Mesenchymal stem cell (in vitro differentiated cells and primary cell): ENCODE measurements at regions not wholly inside any gene's neighbourhood (a gene's known extent, or its start where the extent isn't known, plus 50 kb on each side); places are given as distances from the start of the nearest gene placed in this dataset.
A peak's percentile ranks its signal among the peaks of the same experiment; 100 is the strongest.

Experiments
- DNase-seq: peaks from one replicate; pipeline ENCODE4 v3.0.0-alpha.2; 2013
- H2AFZ ChIP-seq: one replicate; pipeline ENCODE4 v1.6.1; 2013; ENCODE audit warnings: low read depth, mild to moderate bottlenecking, control low read depth, inconsistent platforms, low read length, moderate library complexity
- H2AK5ac ChIP-seq: 2 replicates; pipeline ENCODE4 v1.6.1; 2013; ENCODE audit warnings: low read length, moderate library complexity, mild to moderate bottlenecking, inconsistent platforms; ENCODE audit not compliant: severe bottlenecking
- H2BK120ac ChIP-seq: one replicate; pipeline ENCODE4 v1.6.1; 2013; ENCODE audit warnings: low read depth, mild to moderate bottlenecking, inconsistent platforms, low read length, moderate library complexity
- H2BK12ac ChIP-seq, 2 experiments: one replicate each; pipeline ENCODE4 v1.6.1; 2013; ENCODE audit warnings: inconsistent platforms in 2 of 2, low read length in 2 of 2, mild to moderate bottlenecking in 2 of 2, moderate library complexity in 2 of 2, control low read depth in 1 of 2
- H2BK15ac ChIP-seq: one replicate; pipeline ENCODE4 v1.6.1; 2013; ENCODE audit warnings: mild to moderate bottlenecking, low read depth, inconsistent platforms; ENCODE audit not compliant: poor library complexity, severe bottlenecking
- H2BK5ac ChIP-seq: 2 replicates; pipeline ENCODE4 v1.6.1; 2013; ENCODE audit warnings: low read depth, mild to moderate bottlenecking, low read length, control low read depth, inconsistent platforms; ENCODE audit not compliant: poor library complexity, severe bottlenecking
- H3K14ac ChIP-seq, 2 experiments: one replicate each; pipeline ENCODE4 v1.6.1; 2013; ENCODE audit warnings: inconsistent platforms in 2 of 2, low read length in 2 of 2, control low read depth in 1 of 2, mild to moderate bottlenecking in 1 of 2, moderate library complexity in 1 of 2
- H3K18ac ChIP-seq, 2 experiments: one replicate each; pipeline ENCODE4 v1.6.1; 2013; ENCODE audit warnings: inconsistent platforms in 2 of 2, low read length in 2 of 2, control low read depth in 1 of 2, low read depth in 1 of 2, mild to moderate bottlenecking in 1 of 2
- H3K23ac ChIP-seq, 2 experiments: one replicate each; pipeline ENCODE4 v1.6.1; 2013; ENCODE audit warnings: inconsistent platforms in 2 of 2, low read length in 2 of 2, mild to moderate bottlenecking in 2 of 2, moderate library complexity in 2 of 2, control low read depth in 1 of 2
- H3K27ac ChIP-seq: 2 replicates; pipeline ENCODE4 v1.5.1; 2013; ENCODE audit warnings: mild to moderate bottlenecking, moderate library complexity, low read length, control low read depth, inconsistent platforms; ENCODE audit not compliant: poor library complexity, severe bottlenecking
- H3K27me3 ChIP-seq, 2 experiments: 2 replicates each; pipeline versions ENCODE4 v1.6.1 to v1.7.0; 2013; ENCODE audit warnings: low read length in 2 of 2, mild to moderate bottlenecking in 2 of 2, moderate library complexity in 2 of 2, control low read depth in 1 of 2, inconsistent platforms in 1 of 2; ENCODE audit not compliant: control insufficient read depth in 1 of 2, insufficient read depth in 1 of 2
- H3K36me3 ChIP-seq, 2 experiments: 2 replicates each; pipeline versions ENCODE4 v1.6.1 to v1.7.0; 2013; ENCODE audit warnings: low read length in 2 of 2, control low read depth in 1 of 2, inconsistent platforms in 1 of 2, low read depth in 1 of 2, mild to moderate bottlenecking in 1 of 2; ENCODE audit not compliant: insufficient read depth in 2 of 2, control insufficient read depth in 1 of 2
- H3K4ac ChIP-seq, 2 experiments: one replicate each; pipeline ENCODE4 v1.6.1; 2013; ENCODE audit warnings: inconsistent platforms in 2 of 2, low read length in 2 of 2, mild to moderate bottlenecking in 2 of 2, moderate library complexity in 2 of 2, control low read depth in 1 of 2, low read depth in 1 of 2
- H3K4me1 ChIP-seq: 2 replicates; pipeline ENCODE4 v1.6.1; 2013; ENCODE audit warnings: low read depth, low read length, control low read depth; ENCODE audit not compliant: control insufficient read depth, insufficient read depth
- H3K4me2 ChIP-seq: 2 replicates; pipeline ENCODE4 v1.6.1; 2013; ENCODE audit warnings: low read length, mild to moderate bottlenecking, inconsistent platforms; ENCODE audit not compliant: poor library complexity, severe bottlenecking
- H3K4me3 ChIP-seq, 2 experiments: 2 replicates each; pipeline versions ENCODE4 v1.5.1 to v1.7.0; 2013; ENCODE audit warnings: low read length in 2 of 2, mild to moderate bottlenecking in 2 of 2, control low read depth in 1 of 2, low read depth in 1 of 2; ENCODE audit not compliant: insufficient read depth in 1 of 2
- H3K79me1 ChIP-seq: replicated peaks from 2 replicates; pipeline ENCODE4 v1.6.1; 2013; ENCODE audit warnings: mild to moderate bottlenecking, control low read depth, low read length, inconsistent platforms; ENCODE audit not compliant: poor library complexity, severe bottlenecking
- H3K9ac ChIP-seq: 2 replicates; pipeline ENCODE4 v1.7.0; 2013; ENCODE audit warnings: mild to moderate bottlenecking, low read length, moderate library complexity
- H3K9me3 ChIP-seq: 2 replicates; pipeline ENCODE4 v1.7.0; 2013; ENCODE audit warnings: mild to moderate bottlenecking, low read length; ENCODE audit not compliant: control insufficient read depth
- H4K8ac ChIP-seq: one replicate; pipeline ENCODE4 v1.6.1; 2013; ENCODE audit warnings: inconsistent platforms, mild to moderate bottlenecking, low read length, moderate library complexity
- H4K91ac ChIP-seq: one replicate; pipeline ENCODE4 v1.6.1; 2013; ENCODE audit warnings: mild to moderate bottlenecking, low read length, inconsistent platforms
- WGBS: methylation state at CpG from one replicate; pipeline ENCODE4 v1.1.7; 2013; ENCODE audit warnings: mixed read lengths; 5-methylcytosine and 5-hydroxymethylcytosine counted together

DNA sequence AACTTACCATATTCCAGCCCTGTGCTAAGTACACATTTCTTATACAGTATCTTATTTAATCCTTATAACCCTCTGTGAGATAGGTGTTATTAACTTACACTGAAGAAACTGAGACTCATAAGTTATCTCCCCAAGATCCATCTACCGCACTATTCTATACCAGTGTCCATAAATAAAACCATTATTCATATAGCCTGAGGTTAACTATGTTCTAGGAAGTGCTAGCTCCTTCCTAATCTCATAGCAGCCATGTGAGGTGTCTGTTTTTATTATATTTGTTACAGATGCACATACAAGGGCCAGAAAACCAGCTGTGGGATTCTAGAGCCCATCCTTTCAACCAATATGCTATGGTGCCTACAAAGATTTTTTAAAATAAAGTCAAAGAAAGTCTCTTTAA is 100.3 kb upstream of the RAP1B start:
- H3K23ac ChIP-seq: no peak overlapping the region
- H4K91ac ChIP-seq: no peak overlapping the region
- H3K79me1 ChIP-seq: no peaks in the 10 kb centered on the region
- H3K36me3 ChIP-seq: no peaks in the 10 kb centered on the region
- H2BK5ac ChIP-seq: no peak overlapping the region
- H2BK12ac ChIP-seq: no peak overlapping the region
- H3K18ac ChIP-seq: no peak overlapping the region
- H3K4me1 ChIP-seq: no peaks in the 10 kb centered on the region
- no peak overlapping the region for H2BK120ac ChIP-seq
- no peak overlapping the region for H3K9ac ChIP-seq
- H3K27ac ChIP-seq: no peak overlapping the region
- WGBS: 100% methylated on average over 1 of the region's 1 CpG
- no peak overlapping the region for H4K8ac ChIP-seq
- no peak overlapping the region for H3K14ac ChIP-seq
- no peak overlapping the region for H3K4me2 ChIP-seq
- H2BK15ac ChIP-seq: no peak overlapping the region
- no peak overlapping the region for H3K4me3 ChIP-seq
- DNase-seq: no peak
- no peak overlapping the region for H3K4ac ChIP-seq
- H2AFZ ChIP-seq: no peak overlapping the region
- H3K27me3 ChIP-seq: no peaks in the 10 kb centered on the region
- H3K9me3 ChIP-seq: no peaks in the 10 kb centered on the region
- no peak overlapping the region for H2AK5ac ChIP-seq

DNA sequence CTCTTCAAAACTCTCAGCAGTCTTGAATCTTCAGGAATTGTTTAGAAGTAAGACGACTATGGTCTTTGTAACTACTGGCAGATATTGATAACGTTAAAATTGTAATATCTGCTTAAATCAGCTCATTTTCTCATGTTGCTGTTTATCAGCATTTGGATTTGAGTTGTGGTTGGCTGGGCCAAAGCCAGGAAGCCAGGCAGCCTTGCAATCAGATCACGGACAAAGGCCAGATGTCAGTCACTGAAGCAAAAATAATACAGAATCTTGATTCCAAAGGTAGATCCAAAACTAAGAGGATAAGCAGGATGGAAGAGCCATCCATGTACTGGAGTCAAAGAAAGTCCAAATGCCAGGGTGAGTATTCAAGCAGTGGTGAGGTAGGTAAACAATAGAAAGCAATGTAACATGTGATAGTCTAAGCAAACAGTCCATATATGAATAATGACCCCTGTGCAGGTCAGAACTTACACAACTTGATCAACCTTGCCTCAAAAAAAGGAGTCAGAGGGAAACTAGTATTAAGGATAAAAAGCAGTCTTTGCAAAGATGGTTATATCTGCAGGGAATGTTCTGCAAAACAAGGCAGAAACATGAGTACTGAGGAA is 95.8 kb upstream of the RAP1B start:
- Histone ChIP-seq H3K27ac (no peak overlapping the region), H2BK12ac (no peak overlapping the region), H3K14ac (no peak overlapping the region), H2BK15ac (no peak overlapping the region), H2AK5ac (no peak overlapping the region), H3K36me3 (no peaks in the 10 kb centered on the region), H2BK120ac (no peak overlapping the region), H3K4me2 (no peak overlapping the region), H3K23ac (no peak overlapping the region), H3K4me3 (no peak overlapping the region), H4K8ac (peak overlapping the region; percentile 15), H2AFZ (no peak overlapping the region), H3K79me1 (no peaks in the 10 kb centered on the region), H2BK5ac (no peak overlapping the region), H3K18ac (no peak overlapping the region), H3K4ac (no peak overlapping the region), H3K4me1 (no peaks in the 10 kb centered on the region), H3K9me3 (no peaks in the 10 kb centered on the region), H3K9ac (no peak overlapping the region), H4K91ac (no peak overlapping the region), H3K27me3 (no peaks in the 10 kb centered on the region)
- DNase-seq: no peak
- 100% methylated on average over 2 of the region's 3 CpGs for WGBS

DNA sequence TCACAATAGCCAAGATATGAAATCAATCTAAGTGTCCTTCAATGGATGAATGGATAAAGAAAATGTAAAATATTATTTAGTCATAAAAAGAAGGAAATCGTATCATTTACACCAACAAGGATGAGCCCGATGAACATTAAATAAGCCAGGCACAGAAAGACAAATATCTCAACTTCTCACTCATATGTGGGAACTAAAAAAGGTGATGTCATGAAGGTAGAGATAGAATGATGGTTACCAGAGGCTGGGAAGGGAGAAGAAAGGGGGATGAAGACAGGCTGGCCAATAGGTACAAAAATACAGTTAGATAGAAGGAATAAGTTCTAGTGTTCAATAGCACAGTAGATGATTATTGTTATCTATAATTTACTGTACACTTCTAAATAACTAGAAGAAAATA is 94.9 kb upstream of the RAP1B start:
- Histone ChIP-seq H3K4me2 (no peak overlapping the region), H2BK5ac (no peak overlapping the region), H2BK15ac (no peak overlapping the region), H2AK5ac (no peak overlapping the region), H3K36me3 (no peaks in the 10 kb centered on the region), H3K27ac (no peak overlapping the region), H3K14ac (no peak overlapping the region), H2BK120ac (no peak overlapping the region), H2BK12ac (no peak overlapping the region), H2AFZ (no peak overlapping the region), H3K9me3 (no peaks in the 10 kb centered on the region), H3K9ac (no peak overlapping the region), H4K91ac (no peak overlapping the region), H4K8ac (no peak overlapping the region), H3K4me3 (no peak overlapping the region), H3K23ac (no peak overlapping the region), H3K4me1 (no peaks in the 10 kb centered on the region), H3K27me3 (no peaks in the 10 kb centered on the region), H3K4ac (no peak overlapping the region), H3K79me1 (no peaks in the 10 kb centered on the region), H3K18ac (no peak overlapping the region)
- WGBS: no CpG with 5 or more reads among the region's 2 CpGs
- DNase-seq: no peak

DNA sequence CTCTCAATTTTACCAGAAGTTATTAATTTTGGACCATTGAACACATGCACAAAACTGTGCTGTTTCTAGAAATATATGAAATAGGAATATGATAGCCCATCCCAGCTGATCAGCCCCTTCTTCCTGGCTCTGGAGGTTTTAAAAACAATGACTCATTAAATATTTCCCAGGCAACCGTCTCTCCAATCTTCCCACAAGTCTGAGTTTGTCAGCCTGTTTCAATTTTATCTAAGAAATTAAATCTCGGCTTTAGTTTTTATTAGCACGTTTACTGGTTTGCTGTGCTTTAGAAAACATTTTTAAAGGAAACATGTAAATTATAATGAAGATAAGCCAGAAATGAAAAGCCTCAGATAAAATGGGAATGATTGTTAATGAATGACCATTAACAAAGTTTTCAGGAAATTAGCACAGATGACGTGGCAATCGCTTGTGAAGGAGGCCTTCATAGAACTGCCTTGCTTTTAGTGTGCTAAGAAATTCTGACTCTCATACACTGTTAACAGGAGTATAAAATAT is 89.3 kb upstream of the RAP1B start:
- no peak overlapping the region for H2AFZ ChIP-seq
- no peak overlapping the region for H2BK15ac ChIP-seq
- no peaks in the 10 kb centered on the region for H3K36me3 ChIP-seq
- no peaks in the 10 kb centered on the region for H3K9me3 ChIP-seq
- no peak overlapping the region for H4K91ac ChIP-seq
- H2AK5ac ChIP-seq: no peak overlapping the region
- WGBS: 69% methylated on average over 3 of the region's 5 CpGs
- peak; percentile 77 for DNase-seq
- no peak overlapping the region for H3K14ac ChIP-seq
- no peak overlapping the region for H3K18ac ChIP-seq
- no peak overlapping the region for H3K4ac ChIP-seq
- no peak overlapping the region for H4K8ac ChIP-seq
- peak overlapping the region in 1 of 2 experiments; percentile 59 for H3K4me3 ChIP-seq
- H3K4me1 ChIP-seq: no peaks in the 10 kb centered on the region
- no peak overlapping the region for H2BK5ac ChIP-seq
- H3K9ac ChIP-seq: peak overlapping the region; percentile 93
- no peak overlapping the region for H3K23ac ChIP-seq
- no peaks in the 10 kb centered on the region for H3K27me3 ChIP-seq
- peak overlapping the region; percentile 85 for H3K27ac ChIP-seq
- H3K4me2 ChIP-seq: no peak overlapping the region
- H3K79me1 ChIP-seq: no peaks in the 10 kb centered on the region
- H2BK120ac ChIP-seq: no peak overlapping the region
- no peak overlapping the region for H2BK12ac ChIP-seq
